ENCODE measurements at regions not wholly inside any gene's neighbourhood (a gene's known extent, or its start where the extent isn't known, plus 50 kb on each side); places are given as distances from the start of the nearest gene placed in this dataset.

DNA sequence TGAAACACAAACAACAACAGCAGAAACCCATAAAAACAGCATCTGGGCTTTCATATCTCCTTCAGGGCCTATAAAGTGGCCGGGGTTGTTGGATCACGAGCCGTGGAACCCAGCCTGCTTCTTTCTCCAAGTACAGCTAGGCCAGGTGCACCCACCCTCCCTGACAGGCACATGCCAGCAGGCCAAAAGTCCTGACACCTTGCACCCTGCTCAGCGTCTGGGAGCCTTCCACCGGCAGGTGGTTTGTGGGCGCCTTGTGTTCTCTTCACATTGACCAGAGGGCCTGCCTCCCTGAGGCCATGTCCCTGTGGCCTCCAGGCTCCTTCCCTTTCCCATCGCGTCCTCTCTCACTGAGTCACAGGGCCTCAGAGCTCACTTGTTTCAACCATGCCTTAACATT lies 271.6 kb downstream of the ZNF516 start:
- TF ChIP-seq CTCF (IDR thresholded peaks at IDR 0.05; ENCODE audit: borderline replicate concordance, insufficient read depth, low read depth, low read length): no peak
- H3K4me3 ChIP-seq (ENCODE audit: low read depth, low read length): no peak overlapping the region

- no peak overlapping the region for H3K4me3 ChIP-seq (ENCODE audit: low read depth, low read length)
- TF ChIP-seq CTCF (IDR thresholded peaks at IDR 0.05; ENCODE audit: borderline replicate concordance, insufficient read depth, low read depth, low read length): no peak
Observed at GRCh38 chr18:76219023-76219422, 276.0 kb downstream of the ZNF516 start.

GRCh38 chr18:76216096-76216495 lies 278.9 kb downstream of the ZNF516 start:
- no peak overlapping the region for H3K4me3 ChIP-seq (ENCODE audit: low read depth, low read length)
- TF ChIP-seq CTCF (IDR thresholded peaks at IDR 0.05; ENCODE audit: borderline replicate concordance, insufficient read depth, low read depth, low read length): no peak

DNA sequence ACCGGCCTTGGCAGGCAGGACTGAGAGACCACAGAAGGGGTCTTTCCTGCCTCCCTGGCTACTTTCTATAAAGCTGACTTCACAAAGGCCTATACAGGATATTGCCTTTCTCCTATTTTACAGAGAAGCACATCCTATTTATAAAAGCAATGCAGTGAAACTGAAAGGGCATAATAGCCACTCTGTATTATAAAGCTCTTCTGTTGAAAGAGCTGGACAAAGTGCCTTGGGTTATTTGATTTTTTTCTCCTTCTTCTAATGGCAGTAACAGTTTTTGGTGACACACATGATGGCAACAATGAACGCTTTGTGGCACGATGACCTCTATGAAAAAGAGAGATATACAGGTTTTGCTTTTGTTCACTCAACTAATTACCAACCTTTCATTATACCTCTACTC lies 281.1 kb downstream of the ZNF516 start:
- no peak overlapping the region for H3K4me3 ChIP-seq (ENCODE audit: low read depth, low read length)
- TF ChIP-seq CTCF (IDR thresholded peaks at IDR 0.05; ENCODE audit: borderline replicate concordance, insufficient read depth, low read depth, low read length): no peak

GRCh38 chr18:76212960-76213359 lies 282.1 kb downstream of the ZNF516 start:
- no peak for TF ChIP-seq CTCF (IDR thresholded peaks at IDR 0.05; ENCODE audit: borderline replicate concordance, insufficient read depth, low read depth, low read length)

GRCh38 chr18:76209597-76209996 lies 285.4 kb downstream of the ZNF516 start:
- TF ChIP-seq CTCF (IDR thresholded peaks at IDR 0.05; ENCODE audit: borderline replicate concordance, insufficient read depth, low read depth, low read length): no peak

More at GRCh38 chr18:76212960-76213359, 282.1 kb downstream of the ZNF516 start:
- H3K4me3 ChIP-seq (ENCODE audit: low read depth, low read length): no peak overlapping the region

DNA sequence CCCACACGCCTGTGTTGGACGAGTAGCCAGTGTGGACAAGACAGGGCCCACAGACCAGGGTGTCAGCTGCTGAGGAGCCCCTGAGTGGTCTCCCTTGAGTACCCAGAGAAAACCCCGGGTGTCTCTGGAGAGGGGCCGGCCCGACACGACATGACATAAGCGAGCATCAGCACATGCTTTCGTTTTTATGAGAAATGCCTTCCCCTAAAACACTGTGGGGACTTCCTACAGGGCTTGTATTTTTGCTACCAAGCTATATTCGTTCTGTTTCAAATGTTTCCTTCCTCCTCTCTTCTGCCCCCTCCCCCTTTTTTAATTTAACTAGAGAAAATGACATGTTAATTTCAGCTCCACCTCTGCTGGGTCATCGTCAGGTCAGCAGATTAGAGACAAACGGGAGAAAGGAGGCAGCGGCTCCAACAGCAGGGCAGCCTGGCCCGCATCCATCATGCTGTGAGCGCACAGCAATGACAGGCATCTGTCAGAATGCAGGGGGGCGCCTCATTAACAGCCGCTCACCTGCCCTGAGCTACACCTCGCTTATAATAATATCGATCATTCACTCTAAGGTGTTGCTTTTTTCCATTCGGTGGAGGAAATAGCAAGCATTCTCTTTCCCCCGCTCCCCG lies 286.2 kb downstream of the ZNF516 start:
- no peak overlapping the region for H3K4me3 ChIP-seq (ENCODE audit: low read depth, low read length)
- no peak for TF ChIP-seq CTCF (IDR thresholded peaks at IDR 0.05; ENCODE audit: borderline replicate concordance, insufficient read depth, low read depth, low read length)

More at GRCh38 chr18:76209597-76209996, 285.4 kb downstream of the ZNF516 start:
- H3K4me3 ChIP-seq (ENCODE audit: low read depth, low read length): no peak overlapping the region

Measured in GM12875 (cell line).